ENCODE measurements at regions not wholly inside any gene's neighbourhood (a gene's known extent, or its start where the extent isn't known, plus 50 kb on each side); places are given as distances from the start of the nearest gene placed in this dataset.

GRCh38 chr2:142270291-142270690 lies 139.5 kb upstream of the LRP1B start:
- TF ChIP-seq POLR2A (IDR thresholded peaks at IDR 0.05; ENCODE audit: low read length) (no peak), GATA1 (IDR thresholded peaks at IDR 0.05; ENCODE audit: low read depth, low read length) (no peak)
